Upper lobe of left lung (tissue), 6 donors: ENCODE measurements at regions not wholly inside any gene's neighbourhood (a gene's known extent, or its start where the extent isn't known, plus 50 kb on each side); places are given as distances from the start of the nearest gene placed in this dataset.
"Not testable (repeated sequence)": the region's sequence is repeated elsewhere in the genome, so short reads cannot be mapped to it uniquely, and the experiment has no call there.

Experiments used
- ATAC-seq, 2 donors: fragments of 200-7000 bp; cut with Tn5 transposase; one replicate each; pipeline ENCODE4 v1.9.1; 2022; ENCODE audit warnings: mild to moderate bottlenecking in 2 of 2, moderate library complexity in 2 of 2; ENCODE audit not compliant: low FRiP score in 2 of 2
- DNase-seq, 2 donors: peaks; one replicate each; pipeline ENCODE4 v3.0.0-alpha.2; 2019 to 2020
- H3K27ac ChIP-seq, 4 donors: fragments of 200-600 bp; sonication (generic); one replicate each; pipeline ENCODE4 v1.5.1; 2016 to 2019
- H3K27me3 ChIP-seq, 4 donors: fragments of 200-600 bp; sonication (generic); one replicate each; pipeline ENCODE4 v1.5.1; 2017 to 2019
- H3K36me3 ChIP-seq, 4 donors: fragments of 200-600 bp; sonication (generic); one replicate each; pipeline ENCODE4 v1.5.1; 2016 to 2019
- H3K4me1 ChIP-seq, 4 donors: fragments of 200-600 bp; sonication (generic); one replicate each; pipeline ENCODE4 v1.5.1; 2018 to 2019
- H3K4me3 ChIP-seq, 4 donors: fragments of 200-600 bp; sonication (generic); one replicate each; pipeline ENCODE4 v1.5.1; 2017 to 2019; ENCODE audit warnings: mild to moderate bottlenecking in 2 of 4, moderate library complexity in 1 of 4
- H3K9me3 ChIP-seq, 4 donors: fragments of 200-600 bp; sonication (generic); one replicate each; pipeline ENCODE4 v1.5.1; 2018 to 2019
- EP300 ChIP-seq, 4 donors: sonication (generic); formaldehyde crosslinking; IDR thresholded peaks; one replicate each; pipeline ENCODE4 v1.5.1; 2017; ENCODE audit warnings: antibody characterized with exemption in 4 of 4, control low read depth in 2 of 4
- POLR2A ChIP-seq, 4 donors: fragments of 450-650 bp; IDR thresholded peaks; one replicate each; pipeline ENCODE4 v1.5.1; 2016 to 2017; ENCODE audit warnings: antibody characterized with exemption in 4 of 4, mild to moderate bottlenecking in 2 of 4
- POLR2AphosphoS5 ChIP-seq, 2 donors: sonication (generic); formaldehyde crosslinking; IDR thresholded peaks; one replicate each; pipeline ENCODE4 v1.5.1; 2017; ENCODE audit warnings: antibody characterized with exemption in 2 of 2
- WGBS, 2 donors: methylation state at CpG; one replicate each; pipeline ENCODE4 v1.1.5; 2017 to 2018; 5-methylcytosine and 5-hydroxymethylcytosine counted together
- TF ChIP-seq, protein P1 (sequence below), 6 experiments: fragments of 450-650 bp in 4 of 6; fragments of 200-600 bp in 2 of 6; sonication (generic) in 2 of 6; IDR thresholded peaks; one replicate each; pipeline ENCODE4 v1.5.1; 2016 to 2019; ENCODE audit warnings: antibody characterized with exemption in 6 of 6
- donor health status: DM: no; HTN: no; CAD: no; lungs with moderate emphysema.
- donor health status: DM: no; HTN: yes; CAD: no; lungs with severe emphysema.

DNA sequence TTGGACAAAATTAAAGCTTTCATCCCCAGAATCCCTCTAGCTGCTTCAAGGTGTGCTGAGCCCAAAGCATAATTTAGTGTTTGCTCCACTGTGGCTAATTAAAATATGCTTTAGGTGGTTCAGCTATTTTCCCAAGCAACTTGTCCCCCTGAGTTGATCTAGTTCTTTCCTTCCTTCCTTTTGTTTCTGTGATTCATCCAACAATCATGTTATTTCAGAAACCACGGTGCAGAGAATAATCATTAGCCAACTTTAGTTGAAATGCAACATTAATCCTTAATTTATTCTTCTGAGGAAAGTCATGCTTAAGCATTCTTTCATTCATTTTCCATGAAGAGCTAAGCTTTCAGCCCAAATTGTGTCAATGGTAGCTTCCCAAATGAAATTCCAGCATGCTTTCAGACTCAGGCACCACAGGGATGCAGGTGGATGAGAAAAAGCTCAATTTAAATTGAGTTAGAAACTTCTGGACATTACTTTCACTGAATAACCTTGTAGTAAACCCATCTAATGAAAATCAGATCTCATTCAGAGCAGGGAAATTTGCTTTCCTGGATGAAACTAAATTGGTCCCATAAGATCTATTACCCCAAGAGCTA, 209.0 kb upstream of the NT5E start:
- Histone ChIP-seq H3K27ac (no peak overlapping the region), H3K9me3 (no peaks in the 10 kb centered on the region), H3K36me3 (no peaks in the 10 kb centered on the region), H3K4me1 (no peaks in the 10 kb centered on the region), H3K4me3 (no peak overlapping the region), H3K27me3 (no peaks in the 10 kb centered on the region)
- no peak for TF ChIP-seq POLR2AphosphoS5 (IDR thresholded peaks at IDR 0.05)
- TF ChIP-seq, protein P1, sequence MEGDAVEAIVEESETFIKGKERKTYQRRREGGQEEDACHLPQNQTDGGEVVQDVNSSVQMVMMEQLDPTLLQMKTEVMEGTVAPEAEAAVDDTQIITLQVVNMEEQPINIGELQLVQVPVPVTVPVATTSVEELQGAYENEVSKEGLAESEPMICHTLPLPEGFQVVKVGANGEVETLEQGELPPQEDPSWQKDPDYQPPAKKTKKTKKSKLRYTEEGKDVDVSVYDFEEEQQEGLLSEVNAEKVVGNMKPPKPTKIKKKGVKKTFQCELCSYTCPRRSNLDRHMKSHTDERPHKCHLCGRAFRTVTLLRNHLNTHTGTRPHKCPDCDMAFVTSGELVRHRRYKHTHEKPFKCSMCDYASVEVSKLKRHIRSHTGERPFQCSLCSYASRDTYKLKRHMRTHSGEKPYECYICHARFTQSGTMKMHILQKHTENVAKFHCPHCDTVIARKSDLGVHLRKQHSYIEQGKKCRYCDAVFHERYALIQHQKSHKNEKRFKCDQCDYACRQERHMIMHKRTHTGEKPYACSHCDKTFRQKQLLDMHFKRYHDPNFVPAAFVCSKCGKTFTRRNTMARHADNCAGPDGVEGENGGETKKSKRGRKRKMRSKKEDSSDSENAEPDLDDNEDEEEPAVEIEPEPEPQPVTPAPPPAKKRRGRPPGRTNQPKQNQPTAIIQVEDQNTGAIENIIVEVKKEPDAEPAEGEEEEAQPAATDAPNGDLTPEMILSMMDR (IDR thresholded peaks at IDR 0.05) = no peak
- no peak for TF ChIP-seq EP300 (IDR thresholded peaks at IDR 0.05)
- TF ChIP-seq POLR2A (IDR thresholded peaks at IDR 0.05) = no peak
- DNase-seq (no peak), ATAC-seq (no peak)
- 50 to 63% methylated on average over 1 of the region's 1 CpG for WGBS, 2 donors

DNA sequence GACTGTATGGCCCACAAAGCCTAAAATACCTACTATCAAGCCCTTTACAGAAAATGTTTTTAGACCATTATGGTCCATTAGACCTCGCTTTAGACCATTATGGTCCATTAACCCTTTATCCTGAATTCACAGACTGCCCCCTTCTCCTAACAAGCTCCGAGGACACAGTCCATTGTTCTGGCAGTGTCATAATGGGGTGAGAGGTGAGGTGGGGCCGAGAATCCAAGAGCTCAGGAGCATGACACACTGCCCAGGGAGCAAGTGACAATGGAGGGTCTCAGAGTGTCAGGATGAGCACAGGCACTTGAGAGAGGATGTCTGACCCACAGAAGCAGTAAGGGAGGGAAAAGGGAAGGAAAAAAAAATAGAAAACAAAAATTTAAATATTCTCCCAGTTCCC, 212.4 kb upstream of the NT5E start:
- TF ChIP-seq POLR2A (IDR thresholded peaks at IDR 0.05) (no peak), POLR2AphosphoS5 (IDR thresholded peaks at IDR 0.05) (no peak), EP300 (IDR thresholded peaks at IDR 0.05) (no peak)
- TF ChIP-seq, protein P1 (IDR thresholded peaks at IDR 0.05) = no peak
- Histone ChIP-seq H3K36me3 (no peaks in the 10 kb centered on the region), H3K27ac (no peak overlapping the region), H3K4me3 (no peak overlapping the region), H3K27me3 (no peaks in the 10 kb centered on the region), H3K9me3 (no peaks in the 10 kb centered on the region), H3K4me1 (no peaks in the 10 kb centered on the region)
- no peak for ATAC-seq
- WGBS, 2 donors = 62 to 65% methylated on average over 3 of the region's 3 CpGs
- DNase-seq = no peak

DNA sequence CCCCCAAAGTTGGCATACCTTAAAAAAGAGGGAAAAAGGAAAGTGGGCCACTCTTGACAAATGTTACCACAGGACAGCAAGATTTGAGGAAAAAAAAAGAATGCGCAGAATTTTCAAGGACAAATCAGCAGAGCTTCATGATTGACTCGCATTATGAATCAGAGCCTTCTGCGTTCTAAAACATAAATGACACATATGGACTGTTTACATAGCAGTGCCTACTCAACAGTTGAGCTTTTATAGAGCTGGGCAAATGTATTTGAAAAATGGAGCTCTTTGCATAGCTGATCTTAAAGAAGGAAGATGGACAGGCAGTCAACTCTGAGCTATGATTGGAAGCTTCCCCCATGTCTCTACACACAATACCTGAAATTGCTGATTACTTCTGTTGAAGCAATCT, 213.2 kb upstream of the NT5E start:
- Histone ChIP-seq H3K9me3 (no peaks in the 10 kb centered on the region), H3K27me3 (no peaks in the 10 kb centered on the region), H3K36me3 (no peaks in the 10 kb centered on the region), H3K4me3 (no peak overlapping the region), H3K4me1 (no peaks in the 10 kb centered on the region), H3K27ac (no peak overlapping the region)
- TF ChIP-seq POLR2A (IDR thresholded peaks at IDR 0.05) = no peak
- no peak for TF ChIP-seq EP300 (IDR thresholded peaks at IDR 0.05)
- no peak for TF ChIP-seq POLR2AphosphoS5 (IDR thresholded peaks at IDR 0.05)
- TF ChIP-seq, protein P1 (IDR thresholded peaks at IDR 0.05) = no peak
- 54 to 69% methylated on average over 3 of the region's 3 CpGs for WGBS, 2 donors
- no peak for ATAC-seq
- no peak for DNase-seq

DNA sequence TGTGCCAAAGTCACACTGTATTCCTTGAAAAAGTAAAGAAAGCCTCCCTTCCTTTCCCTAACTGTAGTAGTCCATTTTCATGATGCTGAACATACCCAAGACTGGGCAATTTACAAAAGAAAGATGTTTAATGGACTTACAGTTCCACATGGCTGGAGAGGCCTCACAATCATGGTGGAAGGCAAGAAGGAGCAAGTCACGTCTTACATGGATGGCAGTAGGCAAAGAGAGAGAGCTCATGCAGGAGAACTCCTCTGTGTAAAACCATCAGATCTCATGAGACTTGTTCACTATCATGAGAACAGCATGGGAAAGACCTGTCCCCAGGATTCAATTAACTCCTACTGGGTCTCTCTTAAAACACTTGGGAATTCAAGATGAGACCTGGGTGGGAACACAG, 222.5 kb upstream of the NT5E start:
- ATAC-seq, DNase-seq, H3K4me1 ChIP-seq, H3K4me3 ChIP-seq, H3K27ac ChIP-seq, H3K36me3 ChIP-seq, H3K27me3 ChIP-seq: not testable (repeated sequence)
- peaks cover 6 to 15% (median 8%) of the 10 kb centered on the region in 4 donors for H3K9me3 ChIP-seq
- WGBS, 2 donors = 50 to 65% methylated on average over 1 of the region's 1 CpG

DNA sequence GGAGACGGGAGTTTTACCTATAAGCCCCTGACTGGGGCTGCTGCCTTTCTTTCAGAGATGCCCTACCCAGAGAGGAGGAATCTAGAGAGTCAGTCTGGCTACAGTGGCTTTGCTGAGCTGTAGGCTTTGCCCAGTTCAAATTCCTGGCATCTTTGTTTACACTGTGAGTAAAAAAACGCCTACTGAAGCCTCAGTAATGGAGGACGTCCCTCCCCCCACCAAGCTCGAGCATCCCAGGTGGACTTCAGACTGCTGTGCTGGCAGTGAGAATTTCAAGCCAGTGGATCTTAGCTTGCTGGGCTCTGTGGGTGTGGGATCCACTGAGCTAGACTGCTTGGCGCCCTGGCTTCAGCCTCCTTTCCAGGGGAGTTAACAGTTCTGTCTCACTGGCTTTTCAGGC, 237.1 kb upstream of the NT5E start:
- H3K9me3 ChIP-seq = not testable (repeated sequence)

DNA sequence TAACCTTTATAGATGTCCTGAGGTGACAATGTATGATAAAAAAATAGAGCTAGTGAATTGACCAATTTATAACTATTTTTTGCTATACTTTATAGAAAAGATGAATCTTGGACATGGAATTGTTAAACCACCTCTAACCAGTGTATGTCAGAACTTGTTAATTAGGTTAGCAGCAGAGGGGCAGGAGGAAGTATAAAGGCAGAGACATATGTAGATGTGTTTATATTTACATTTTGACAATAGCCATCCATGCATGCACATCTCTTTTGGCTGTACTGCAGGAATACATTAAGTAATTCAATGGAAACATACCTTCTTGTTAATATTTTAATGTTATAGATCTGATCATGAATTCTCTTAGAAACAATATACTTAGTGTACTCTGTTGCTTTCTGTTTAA, 254.6 kb upstream of the NT5E start:
- no peak for DNase-seq
- Histone ChIP-seq H3K4me3 (no peak overlapping the region), H3K27me3 (no peaks in the 10 kb centered on the region), H3K4me1 (no peaks in the 10 kb centered on the region), H3K36me3 (no peaks in the 10 kb centered on the region), H3K27ac (no peak overlapping the region), H3K9me3 (peaks cover 0 to 6% (median 3%) of the 10 kb centered on the region in 4 donors)
- no peak for ATAC-seq
- TF ChIP-seq EP300 (IDR thresholded peaks at IDR 0.05) (no peak), POLR2AphosphoS5 (IDR thresholded peaks at IDR 0.05) (no peak), POLR2A (IDR thresholded peaks at IDR 0.05) (no peak)
- TF ChIP-seq, protein P1 (IDR thresholded peaks at IDR 0.05) = no peak

More for the DNA sequence above, 237.1 kb upstream of the NT5E start:
- H3K27me3 ChIP-seq, H3K4me3 ChIP-seq, DNase-seq, H3K36me3 ChIP-seq, H3K27ac ChIP-seq, H3K4me1 ChIP-seq, ATAC-seq: not testable (repeated sequence)
- WGBS, 2 donors = 25 to 48% methylated on average over 4 to 5 of the region's 5 CpGs
